Inferior parietal cortex (tissue), 1 donor: ENCODE measurements at regions not wholly inside any gene's neighbourhood (a gene's known extent, or its start where the extent isn't known, plus 50 kb on each side); places are given as distances from the start of the nearest gene placed in this dataset.
"Not testable (repeated sequence)": the region's sequence is repeated elsewhere in the genome, so short reads cannot be mapped to it uniquely, and the experiment has no call there.

Experiments
- DNase-seq: peaks from one replicate; pipeline ENCODE4 v3.0.0-alpha.2; 2016; ENCODE audit errors: extremely low spot score

GRCh38 chr13:18322821-18323220 lies 858.8 kb downstream of the TUBA3C start:
- DNase-seq = not testable (repeated sequence)

- not testable (repeated sequence) for DNase-seq
Measured at GRCh38 chr13:18319653-18320052, 862.0 kb downstream of the TUBA3C start.

- not testable (repeated sequence) for DNase-seq
Measured at GRCh38 chr13:18303240-18303813, 878.3 kb downstream of the TUBA3C start.

- DNase-seq = not testable (repeated sequence)
Measured at GRCh38 chr13:18300968-18301367, 880.7 kb downstream of the TUBA3C start.

GRCh38 chr13:18297359-18297758 lies 884.3 kb downstream of the TUBA3C start:
- DNase-seq = not testable (repeated sequence)

- not testable (repeated sequence) for DNase-seq
Measured at GRCh38 chr13:18296617-18297016, 885.0 kb downstream of the TUBA3C start.

GRCh38 chr13:18294311-18294710 lies 887.3 kb downstream of the TUBA3C start:
- DNase-seq = not testable (repeated sequence)

GRCh38 chr13:18286848-18287247 lies 894.8 kb downstream of the TUBA3C start:
- DNase-seq = not testable (repeated sequence)

- DNase-seq = not testable (repeated sequence)
Measured at GRCh38 chr13:18285663-18286062, 896.0 kb downstream of the TUBA3C start.

- DNase-seq = not testable (repeated sequence)
Measured at GRCh38 chr13:18284040-18284439, 897.6 kb downstream of the TUBA3C start.

GRCh38 chr13:18281829-18282597 lies 899.6 kb downstream of the TUBA3C start:
- DNase-seq = not testable (repeated sequence)

GRCh38 chr13:18280904-18281828 lies 900.5 kb downstream of the TUBA3C start:
- DNase-seq = not testable (repeated sequence)

GRCh38 chr13:18279971-18280370 lies 901.7 kb downstream of the TUBA3C start:
- DNase-seq = not testable (repeated sequence)

- not testable (repeated sequence) for DNase-seq
Measured at GRCh38 chr13:18277372-18277771, 904.3 kb downstream of the TUBA3C start.

GRCh38 chr13:18276280-18276679 lies 905.3 kb downstream of the TUBA3C start:
- not testable (repeated sequence) for DNase-seq

GRCh38 chr13:18273785-18274514 lies 907.7 kb downstream of the TUBA3C start:
- not testable (repeated sequence) for DNase-seq

- DNase-seq = not testable (repeated sequence)
Measured at GRCh38 chr13:18258801-18259419, 922.7 kb downstream of the TUBA3C start.

- not testable (repeated sequence) for DNase-seq
Measured at GRCh38 chr13:18257686-18258085, 923.9 kb downstream of the TUBA3C start.

GRCh38 chr13:18252848-18253247 lies 928.8 kb downstream of the TUBA3C start:
- DNase-seq = not testable (repeated sequence)

GRCh38 chr13:18248533-18249240 lies 932.9 kb downstream of the TUBA3C start:
- DNase-seq = not testable (repeated sequence)
